Loucy (cell line): ENCODE measurements at regions not wholly inside any gene's neighbourhood (a gene's known extent, or its start where the extent isn't known, plus 50 kb on each side); places are given as distances from the start of the nearest gene placed in this dataset.

Experiments used
- CTCF ChIP-seq: fragments of 200-600 bp; sonication (generic); conservative IDR thresholded peaks from 2 replicates; pipeline ENCODE4 v1.5.1; 2014; ENCODE audit warnings: mild to moderate bottlenecking, antibody characterized with exemption, low read length
- EZH2phosphoT487 ChIP-seq: fragments of 200-600 bp; IDR thresholded peaks from 2 replicates; pipeline ENCODE4 v1.6.1; 2018; ENCODE audit warnings: antibody characterized with exemption, mild to moderate bottlenecking, moderate library complexity, borderline replicate concordance

GRCh38 chr3:113117511-113118234 lies 93.7 kb upstream of the BOC start:
- no peak for TF ChIP-seq CTCF
- no peak for TF ChIP-seq EZH2phosphoT487
